BLaER1 (cell line): ENCODE measurements at regions not wholly inside any gene's neighbourhood (a gene's known extent, or its start where the extent isn't known, plus 50 kb on each side); places are given as distances from the start of the nearest gene placed in this dataset.
"Not testable (repeated sequence)": the region's sequence is repeated elsewhere in the genome, so short reads cannot be mapped to it uniquely, and the experiment has no call there.

Source experiments
- H3K27ac ChIP-seq: shearing (Covaris generic); formaldehyde crosslinking; 2 replicates; pipeline ENCODE4 v1.8.1; 2022
- H3K27me3 ChIP-seq: shearing (Covaris generic); formaldehyde crosslinking; 2 replicates; pipeline ENCODE4 v1.8.1; 2022
- H3K36me3 ChIP-seq: shearing (Covaris generic); formaldehyde crosslinking; 2 replicates; pipeline ENCODE4 v1.8.1; 2022
- H3K4me1 ChIP-seq: shearing (Covaris generic); formaldehyde crosslinking; 2 replicates; pipeline ENCODE4 v1.8.1; 2022
- H3K4me2 ChIP-seq: shearing (Covaris generic); formaldehyde crosslinking; 2 replicates; pipeline ENCODE4 v1.8.1; 2022
- H3K4me3 ChIP-seq: shearing (Covaris generic); formaldehyde crosslinking; 2 replicates; pipeline ENCODE4 v1.8.1; 2022
- H3K9ac ChIP-seq: shearing (Covaris generic); formaldehyde crosslinking; 2 replicates; pipeline ENCODE4 v1.8.1; 2022
- H3K9me3 ChIP-seq: shearing (Covaris generic); formaldehyde crosslinking; 2 replicates; pipeline ENCODE4 v1.8.1; 2022
- H4K20me1 ChIP-seq: shearing (Covaris generic); formaldehyde crosslinking; 2 replicates; pipeline ENCODE4 v1.8.1; 2022
- Cebpa-rat ChIP-seq: shearing (Covaris generic); IDR thresholded peaks from 2 replicates; pipeline ENCODE4 v1.8.1; 2022

GRCh38 chr22:26923531-26923930 lies 266.1 kb downstream of the MIAT start:
- TF ChIP-seq Cebpa-rat, result no peak
- Histone ChIP-seq H4K20me1 (no peaks in the 10 kb centered on the region), H3K4me3 (no peak overlapping the region), H3K4me1 (no peaks in the 10 kb centered on the region), H3K27ac (no peak overlapping the region), H3K36me3 (no peaks in the 10 kb centered on the region), H3K4me2 (no peak overlapping the region), H3K9ac (no peak overlapping the region), H3K9me3 (no peaks in the 10 kb centered on the region), H3K27me3 (no peaks in the 10 kb centered on the region)

DNA sequence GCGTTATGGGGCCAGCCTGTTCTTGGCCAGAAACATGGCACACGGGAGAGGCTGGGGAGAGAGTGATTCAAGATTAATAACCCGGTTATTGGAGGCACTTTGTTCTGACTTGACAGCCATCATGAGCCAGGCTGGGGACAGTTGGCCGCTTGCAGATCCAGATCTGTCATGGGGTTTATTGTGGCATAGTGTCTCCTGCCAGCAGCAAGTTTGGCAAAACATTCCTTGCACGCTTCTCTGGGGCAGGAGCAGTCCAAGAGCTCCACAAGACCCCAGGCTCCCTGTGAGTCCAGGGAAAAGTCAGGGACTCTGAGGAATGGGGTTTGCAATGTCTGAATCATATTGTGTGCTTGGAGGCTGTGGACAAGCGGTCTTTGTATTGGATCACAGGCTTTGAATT lies 270.4 kb downstream of the MIAT start:
- no peak overlapping the region for H3K9ac ChIP-seq
- no peak overlapping the region for H3K4me3 ChIP-seq
- H3K9me3 ChIP-seq, result no peaks in the 10 kb centered on the region
- H3K36me3 ChIP-seq, result no peaks in the 10 kb centered on the region
- TF ChIP-seq Cebpa-rat, result no peak
- no peak overlapping the region for H3K4me2 ChIP-seq
- H3K27me3 ChIP-seq, result no peaks in the 10 kb centered on the region
- H3K27ac ChIP-seq, result no peak overlapping the region
- H3K4me1 ChIP-seq, result no peaks in the 10 kb centered on the region
- no peaks in the 10 kb centered on the region for H4K20me1 ChIP-seq

DNA sequence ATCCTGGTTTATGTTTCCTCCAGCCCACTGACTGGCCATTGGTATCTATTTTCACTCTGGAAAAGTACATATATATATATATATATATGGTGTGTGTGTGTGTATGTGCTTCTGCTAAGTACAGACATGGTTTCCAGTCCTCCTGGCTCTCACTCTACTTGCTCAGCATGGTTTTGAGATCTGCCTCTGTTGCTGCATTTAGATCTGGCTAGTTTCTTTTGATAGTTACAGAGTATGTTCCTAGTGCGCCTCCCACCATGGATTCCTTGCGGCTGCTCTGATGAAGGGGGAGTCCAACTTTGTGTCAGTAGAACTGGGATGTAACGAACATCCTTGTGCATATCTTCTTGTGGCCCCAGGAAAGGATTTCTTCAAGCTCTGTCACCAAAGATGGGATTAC lies 274.1 kb downstream of the MIAT start:
- Histone ChIP-seq H3K27ac (no peak overlapping the region), H3K36me3 (no peaks in the 10 kb centered on the region), H3K4me2 (no peak overlapping the region), H3K27me3 (no peaks in the 10 kb centered on the region), H3K9ac (no peak overlapping the region), H3K4me1 (no peaks in the 10 kb centered on the region), H4K20me1 (no peaks in the 10 kb centered on the region), H3K9me3 (no peaks in the 10 kb centered on the region), H3K4me3 (no peak overlapping the region)
- TF ChIP-seq Cebpa-rat, result no peak

DNA sequence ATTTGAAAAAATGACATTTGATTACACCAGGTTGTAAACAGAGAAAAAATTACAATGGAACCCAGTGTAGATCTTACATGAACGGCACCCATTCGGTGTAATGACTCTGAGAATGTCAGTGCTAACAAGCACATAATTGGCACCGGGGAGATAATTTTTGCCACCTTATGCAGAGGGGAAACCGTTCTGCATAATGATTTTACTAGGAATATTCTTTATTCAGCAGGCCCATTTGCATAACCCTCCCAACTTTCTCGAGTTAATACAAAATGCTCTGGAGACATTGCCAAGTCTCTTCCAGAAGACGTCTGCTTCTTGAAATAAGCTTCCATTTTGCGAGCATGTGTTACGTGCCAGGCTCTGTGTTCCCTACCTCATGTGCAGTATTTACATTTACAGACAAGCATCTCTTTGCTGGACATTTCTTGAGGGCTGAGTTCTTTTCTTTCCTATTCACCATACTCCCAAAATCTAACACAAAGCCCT lies 275.8 kb downstream of the MIAT start:
- H3K27me3 ChIP-seq, result no peaks in the 10 kb centered on the region
- H3K4me1 ChIP-seq, result no peaks in the 10 kb centered on the region
- no peak overlapping the region for H3K27ac ChIP-seq
- H3K9me3 ChIP-seq, result peaks cover 7% of the 10 kb centered on the region; the same call in 1 of the 2 replicates
- TF ChIP-seq Cebpa-rat, result no peak
- no peaks in the 10 kb centered on the region for H4K20me1 ChIP-seq
- no peak overlapping the region for H3K4me3 ChIP-seq
- H3K36me3 ChIP-seq, result no peaks in the 10 kb centered on the region
- no peak overlapping the region for H3K4me2 ChIP-seq
- H3K9ac ChIP-seq, result no peak overlapping the region

GRCh38 chr22:26937213-26937612 lies 279.8 kb downstream of the MIAT start:
- no peak overlapping the region for H3K4me3 ChIP-seq
- H3K9me3 ChIP-seq, result peaks cover 7% of the 10 kb centered on the region; the same call in 1 of the 2 replicates
- no peak for TF ChIP-seq Cebpa-rat
- H3K36me3 ChIP-seq, result no peaks in the 10 kb centered on the region
- no peak overlapping the region for H3K4me2 ChIP-seq
- H3K4me1 ChIP-seq, result no peaks in the 10 kb centered on the region
- no peak overlapping the region for H3K27ac ChIP-seq
- H4K20me1 ChIP-seq, result no peaks in the 10 kb centered on the region
- no peak overlapping the region for H3K9ac ChIP-seq
- H3K27me3 ChIP-seq, result no peaks in the 10 kb centered on the region

DNA sequence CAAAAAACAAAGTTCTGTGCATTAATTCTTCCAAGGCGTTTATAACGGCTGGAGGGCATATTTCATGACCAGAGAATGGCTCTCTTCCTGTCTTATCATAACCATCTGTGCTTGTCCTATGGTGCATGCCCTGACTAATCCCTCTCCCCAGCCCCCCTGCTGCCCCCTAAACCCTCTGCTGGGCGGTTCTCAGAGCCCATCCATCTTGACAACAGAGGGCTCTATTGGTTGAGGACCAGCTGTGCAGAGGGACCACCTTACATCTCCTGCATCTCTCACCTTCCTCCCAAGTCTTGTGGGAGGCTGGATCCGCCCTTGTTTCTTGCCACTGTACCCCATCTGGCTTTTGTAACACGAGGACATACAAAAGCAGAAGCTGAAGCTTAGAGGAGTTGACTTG lies 282.1 kb downstream of the MIAT start:
- Histone ChIP-seq H3K4me1 (no peaks in the 10 kb centered on the region), H3K27ac (no peak overlapping the region), H3K36me3 (no peaks in the 10 kb centered on the region)

DNA sequence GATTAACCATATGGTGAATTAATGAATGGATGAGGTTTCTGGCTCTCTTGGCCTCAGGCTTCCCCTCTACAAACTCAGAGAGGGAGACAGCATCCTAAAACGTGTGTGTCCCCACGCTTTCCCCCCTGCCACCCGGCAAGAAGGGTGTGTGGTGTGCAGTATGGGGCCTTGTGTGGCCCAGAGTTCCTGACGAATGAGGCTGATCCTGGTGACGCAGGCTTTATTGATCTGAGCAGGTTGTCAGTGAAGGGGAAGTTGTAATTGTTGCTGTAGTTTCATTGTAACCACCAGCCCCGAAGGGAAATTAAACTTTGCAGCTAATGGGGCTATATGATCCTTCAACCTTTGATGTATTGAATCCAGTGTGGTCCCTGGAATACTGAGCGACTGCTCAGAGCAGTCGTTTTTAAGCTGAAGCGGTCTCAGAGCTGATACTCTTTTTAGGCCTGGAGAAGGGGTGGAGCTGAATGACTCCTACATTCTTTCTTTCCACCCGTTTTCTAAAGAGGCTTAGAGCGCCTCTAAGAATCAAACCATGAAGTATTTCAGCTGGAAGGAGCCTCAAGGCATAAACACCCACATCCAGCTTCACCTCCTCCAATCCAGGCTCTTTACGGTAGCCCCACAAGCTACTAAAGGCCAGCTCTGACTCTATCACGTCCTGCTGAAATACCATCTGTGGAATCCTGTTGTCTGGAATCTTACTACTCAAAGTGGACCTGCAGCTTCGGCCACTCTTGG lies 284.7 kb downstream of the MIAT start:
- Histone ChIP-seq H3K4me3 (no peak overlapping the region), H3K9me3 (peaks cover 2% of the 10 kb centered on the region; the same call in 1 of the 2 replicates), H4K20me1 (no peaks in the 10 kb centered on the region; the same call in 1 of the 2 replicates), H3K4me2 (no peak overlapping the region), H3K27ac (no peak overlapping the region), H3K36me3 (no peaks in the 10 kb centered on the region), H3K4me1 (no peaks in the 10 kb centered on the region), H3K9ac (no peak overlapping the region), H3K27me3 (no peaks in the 10 kb centered on the region)
- TF ChIP-seq Cebpa-rat, result no peak

More for the DNA sequence above, 282.1 kb downstream of the MIAT start:
- Histone ChIP-seq H3K4me2 (no peak overlapping the region), H3K27me3 (no peaks in the 10 kb centered on the region), H3K9me3 (peaks cover 7% of the 10 kb centered on the region; the same call in 1 of the 2 replicates), H3K9ac (no peak overlapping the region), H4K20me1 (no peaks in the 10 kb centered on the region; the same call in 1 of the 2 replicates), H3K4me3 (no peak overlapping the region)
- no peak for TF ChIP-seq Cebpa-rat

DNA sequence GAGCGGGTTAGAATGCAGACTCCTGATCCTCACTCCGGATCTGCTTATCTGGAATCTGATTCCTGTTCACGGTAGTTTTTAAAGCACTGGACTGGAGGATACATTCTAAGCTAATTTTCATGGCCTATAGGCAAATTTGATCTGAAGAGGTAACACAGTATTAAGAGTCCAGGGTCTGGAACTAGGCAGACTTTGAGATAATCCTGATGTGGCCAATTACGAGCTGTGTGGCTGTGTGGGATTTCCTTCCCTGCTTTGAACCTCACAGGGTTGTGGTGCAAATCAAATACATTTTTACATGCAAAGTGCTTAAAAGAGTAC lies 285.2 kb downstream of the MIAT start:
- Histone ChIP-seq H3K27ac (no peak overlapping the region), H4K20me1 (no peaks in the 10 kb centered on the region; the same call in 1 of the 2 replicates), H3K27me3 (no peaks in the 10 kb centered on the region), H3K4me1 (no peaks in the 10 kb centered on the region), H3K36me3 (no peaks in the 10 kb centered on the region), H3K9me3 (no peaks in the 10 kb centered on the region), H3K4me2 (no peak overlapping the region), H3K4me3 (no peak overlapping the region), H3K9ac (no peak overlapping the region)
- no peak for TF ChIP-seq Cebpa-rat

- Histone ChIP-seq H3K36me3 (no peaks in the 10 kb centered on the region), H3K27ac (no peak overlapping the region), H3K9me3 (no peaks in the 10 kb centered on the region), H4K20me1 (peaks cover 9% of the 10 kb centered on the region; the same call in 1 of the 2 replicates), H3K4me2 (no peak overlapping the region), H3K9ac (no peak overlapping the region), H3K4me1 (no peaks in the 10 kb centered on the region), H3K4me3 (no peak overlapping the region), H3K27me3 (no peaks in the 10 kb centered on the region)
- no peak for TF ChIP-seq Cebpa-rat
Measured at GRCh38 chr22:26945565-26945964, 288.2 kb downstream of the MIAT start.

DNA sequence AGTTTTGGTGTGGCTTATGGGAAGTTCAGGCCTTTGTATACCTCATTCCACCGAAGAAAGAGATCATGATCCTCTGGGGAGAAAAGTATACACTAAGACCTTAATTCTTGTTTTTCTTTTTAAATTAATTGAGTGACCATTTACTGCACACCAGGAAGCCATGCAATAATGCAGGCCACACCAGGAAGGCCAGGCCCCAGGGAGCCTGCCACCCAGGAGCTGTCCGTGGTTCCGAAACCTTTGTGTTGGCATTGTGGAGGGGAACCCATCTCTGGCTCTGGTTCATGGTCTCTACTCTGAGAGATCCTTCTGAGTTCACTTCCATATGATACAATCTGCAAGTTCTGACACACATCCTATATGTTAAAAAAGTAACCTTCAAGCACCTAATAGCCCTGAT lies 291.8 kb downstream of the MIAT start:
- Histone ChIP-seq H3K9me3 (no peaks in the 10 kb centered on the region), H4K20me1 (peaks cover 9% of the 10 kb centered on the region; the same call in 1 of the 2 replicates), H3K9ac (no peak overlapping the region), H3K27me3 (no peaks in the 10 kb centered on the region), H3K27ac (no peak overlapping the region), H3K4me2 (no peak overlapping the region), H3K4me1 (no peaks in the 10 kb centered on the region), H3K4me3 (no peak overlapping the region), H3K36me3 (no peaks in the 10 kb centered on the region)
- no peak for TF ChIP-seq Cebpa-rat

DNA sequence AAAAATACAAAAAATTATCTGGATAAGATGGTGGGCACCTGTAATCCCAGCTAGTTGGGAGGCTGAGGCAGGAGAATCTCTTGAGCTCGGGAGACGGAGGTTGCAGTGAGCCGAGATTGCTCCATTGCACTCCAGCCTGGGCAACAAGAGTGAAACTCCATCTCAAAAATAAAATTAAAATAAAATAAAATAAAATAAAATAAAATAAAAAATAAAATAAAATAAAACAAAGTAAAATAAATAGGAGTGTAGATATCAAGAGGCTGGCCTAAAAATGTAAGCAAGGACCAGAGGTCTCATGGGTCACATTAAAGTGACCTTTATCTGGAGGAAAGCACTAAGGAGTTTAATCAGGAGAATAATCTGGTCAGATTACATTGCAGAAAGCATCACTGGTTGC lies 293.8 kb downstream of the MIAT start:
- not testable (repeated sequence) for H3K9me3 ChIP-seq, H3K9ac ChIP-seq, H4K20me1 ChIP-seq, H3K27me3 ChIP-seq, H3K4me2 ChIP-seq, H3K4me3 ChIP-seq, H3K4me1 ChIP-seq, H3K36me3 ChIP-seq, H3K27ac ChIP-seq
